ENCODE measurements at regions not wholly inside any gene's neighbourhood (a gene's known extent, or its start where the extent isn't known, plus 50 kb on each side); places are given as distances from the start of the nearest gene placed in this dataset.
"Not testable (repeated sequence)": the region's sequence is repeated elsewhere in the genome, so short reads cannot be mapped to it uniquely, and the experiment has no call there.

- DNase-seq (ENCODE audit: low read depth, low spot score) = peak; percentile 9
Observed at GRCh38 chr10:22086730-22087401, 83.3 kb upstream of the DNAJC1 start.

GRCh38 chr10:22079921-22080320 is 76.4 kb upstream of the DNAJC1 start:
- not testable (repeated sequence) for DNase-seq (ENCODE audit: low read depth, low spot score)

GRCh38 chr10:22071332-22071731 is 67.8 kb upstream of the DNAJC1 start:
- no peak for DNase-seq (ENCODE audit: low read depth, low spot score)

GRCh38 chr10:22067091-22067490 is 63.6 kb upstream of the DNAJC1 start:
- DNase-seq (ENCODE audit: low read depth, low spot score) = no peak

- not testable (repeated sequence) for DNase-seq (ENCODE audit: low read depth, low spot score)
Observed at GRCh38 chr10:22060984-22061383, 57.5 kb upstream of the DNAJC1 start.

- DNase-seq (ENCODE audit: low read depth, low spot score) = no peak
Observed at GRCh38 chr10:22058201-22058600, 54.7 kb upstream of the DNAJC1 start.

GRCh38 chr10:22054961-22055360 is 51.4 kb upstream of the DNAJC1 start:
- no peak for DNase-seq (ENCODE audit: low read depth, low spot score)

Measured in iPS DF 19.7 (cell line).